ENCODE measurements at regions not wholly inside any gene's neighbourhood (a gene's known extent, or its start where the extent isn't known, plus 50 kb on each side); places are given as distances from the start of the nearest gene placed in this dataset.

- TF ChIP-seq CTCF (IDR thresholded peaks at IDR 0.05; ENCODE audit: low read length) (no peak), EZH2phosphoT487 (IDR thresholded peaks at IDR 0.05; ENCODE audit: low read length) (no peak)
These were observed 301.8 kb downstream of the IRF8 start for GRCh38 chr16:86200722-86201121.
